OCI-LY1 (cell line): ENCODE measurements at regions not wholly inside any gene's neighbourhood (a gene's known extent, or its start where the extent isn't known, plus 50 kb on each side); places are given as distances from the start of the nearest gene placed in this dataset.

ENCODE experiments used
- H2AFZ ChIP-seq: fragments of 200-600 bp; sonication (generic), shearing (Covaris generic); 2 replicates; pipeline ENCODE4 v1.6.0; 2014; ENCODE audit warnings: antibody characterized with exemption, mild to moderate bottlenecking, low read length
- H3F3A ChIP-seq: fragments of 200-600 bp; sonication (generic), shearing (Covaris generic); 2 replicates; pipeline ENCODE4 v1.6.0; 2014; ENCODE audit warnings: mild to moderate bottlenecking, antibody characterized with exemption, low read length, moderate library complexity; ENCODE audit not compliant: insufficient read depth
- H3K27ac ChIP-seq: fragments of 200-600 bp; sonication (generic); 2 replicates; pipeline ENCODE4 v1.5.1; 2014; ENCODE audit warnings: low read length, mixed run types, mild to moderate bottlenecking, low read depth; ENCODE audit not compliant: poor library complexity, severe bottlenecking
- H3K27me3 ChIP-seq: fragments of 200-600 bp; sonication (generic); 2 replicates; pipeline ENCODE4 v1.6.0; 2014; ENCODE audit warnings: antibody characterized with exemption, mild to moderate bottlenecking, low read length, moderate library complexity; ENCODE audit not compliant: insufficient read depth
- H3K36me3 ChIP-seq: fragments of 200-600 bp; sonication (generic); 2 replicates; pipeline ENCODE4 v1.6.1; 2014; ENCODE audit warnings: mild to moderate bottlenecking, antibody characterized with exemption, low read length, moderate library complexity, mixed read lengths; ENCODE audit not compliant: insufficient read depth
- H3K4me1 ChIP-seq: fragments of 200-600 bp; sonication (generic); 2 replicates; pipeline ENCODE4 v1.5.1; 2014; ENCODE audit warnings: mild to moderate bottlenecking, low read length, moderate library complexity; ENCODE audit not compliant: insufficient read depth, severe bottlenecking
- H3K4me2 ChIP-seq: fragments of 200-600 bp; sonication (generic), shearing (Covaris generic); 2 replicates; pipeline ENCODE4 v1.6.1; 2014; ENCODE audit warnings: low read length
- H3K4me3 ChIP-seq: fragments of 200-600 bp; sonication (generic); 2 replicates; pipeline ENCODE4 v1.5.1; 2014; ENCODE audit warnings: low read length, low read depth, mild to moderate bottlenecking, mixed read lengths; ENCODE audit not compliant: poor library complexity, severe bottlenecking
- H3K79me2 ChIP-seq: fragments of 200-600 bp; shearing (Covaris generic); 2 replicates; pipeline ENCODE4 v1.6.1; 2016; ENCODE audit warnings: mixed run types, low read length, mixed read lengths; ENCODE audit not compliant: insufficient read depth
- H3K9ac ChIP-seq: fragments of 200-600 bp; sonication (generic), shearing (Covaris generic); 2 replicates; pipeline ENCODE4 v1.6.1; 2014; ENCODE audit warnings: mild to moderate bottlenecking, low read length, mixed read lengths
- H3K9me2 ChIP-seq: fragments of 200-600 bp; sonication (generic), shearing (Covaris generic); 2 replicates; pipeline ENCODE4 v1.6.1; 2014; ENCODE audit warnings: low read depth, mild to moderate bottlenecking, low read length, mixed read lengths
- H3K9me3 ChIP-seq: fragments of 200-600 bp; shearing (Covaris generic); 2 replicates; pipeline ENCODE4 v1.6.1; 2014; ENCODE audit warnings: low read length, mixed read lengths
- H4K20me1 ChIP-seq: fragments of 200-600 bp; sonication (generic), shearing (Covaris generic); 2 replicates; pipeline ENCODE4 v1.6.0; 2016; ENCODE audit warnings: mild to moderate bottlenecking, low read length; ENCODE audit not compliant: insufficient read depth
- EZH2 ChIP-seq: fragments of 200-600 bp; sonication (generic), shearing (Covaris generic); IDR thresholded peaks from 2 replicates; pipeline ENCODE4 v1.8.0; 2017; ENCODE audit warnings: borderline replicate concordance, mixed run types, mild to moderate bottlenecking, antibody characterized with exemption, low read length, moderate library complexity, mixed read lengths
- TF ChIP-seq, protein P1 (sequence below): fragments of 200-600 bp; sonication (generic), shearing (Covaris generic); IDR thresholded peaks from 2 replicates; pipeline ENCODE4 v1.5.1; 2017; ENCODE audit warnings: mild to moderate bottlenecking, antibody characterized with exemption, low read length, moderate library complexity, mixed read lengths

DNA sequence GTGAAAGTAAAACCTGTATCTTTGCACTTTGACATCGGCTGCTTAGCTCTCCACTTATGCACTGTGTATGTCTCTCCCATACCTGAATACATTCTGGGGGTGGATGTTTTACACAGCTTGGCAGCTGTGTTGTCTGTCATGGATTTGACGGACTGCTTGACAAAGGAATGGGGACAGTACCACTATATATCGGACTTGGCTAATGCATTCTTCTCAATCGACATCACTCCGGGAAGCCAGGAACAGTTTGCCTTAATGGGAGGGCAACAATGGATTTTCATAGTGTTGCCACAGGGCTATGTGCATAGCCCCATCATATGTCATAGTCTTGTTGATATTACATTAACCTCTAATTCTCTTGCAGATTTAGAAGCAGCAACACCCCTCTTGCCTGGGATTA lies 1008.3 kb downstream of the DNAH5 start:
- Histone ChIP-seq H3K9ac (no peak overlapping the region), H3K27ac (no peak overlapping the region), H3K9me2 (no peaks in the 10 kb centered on the region), H3K27me3 (no peaks in the 10 kb centered on the region), H3K79me2 (no peaks in the 10 kb centered on the region), H4K20me1 (no peaks in the 10 kb centered on the region), H3K9me3 (no peaks in the 10 kb centered on the region), H3F3A (no peaks in the 10 kb centered on the region), H2AFZ (no peak overlapping the region), H3K4me1 (no peaks in the 10 kb centered on the region), H3K36me3 (no peaks in the 10 kb centered on the region), H3K4me3 (no peak overlapping the region), H3K4me2 (no peak overlapping the region)
- TF ChIP-seq, protein P1, sequence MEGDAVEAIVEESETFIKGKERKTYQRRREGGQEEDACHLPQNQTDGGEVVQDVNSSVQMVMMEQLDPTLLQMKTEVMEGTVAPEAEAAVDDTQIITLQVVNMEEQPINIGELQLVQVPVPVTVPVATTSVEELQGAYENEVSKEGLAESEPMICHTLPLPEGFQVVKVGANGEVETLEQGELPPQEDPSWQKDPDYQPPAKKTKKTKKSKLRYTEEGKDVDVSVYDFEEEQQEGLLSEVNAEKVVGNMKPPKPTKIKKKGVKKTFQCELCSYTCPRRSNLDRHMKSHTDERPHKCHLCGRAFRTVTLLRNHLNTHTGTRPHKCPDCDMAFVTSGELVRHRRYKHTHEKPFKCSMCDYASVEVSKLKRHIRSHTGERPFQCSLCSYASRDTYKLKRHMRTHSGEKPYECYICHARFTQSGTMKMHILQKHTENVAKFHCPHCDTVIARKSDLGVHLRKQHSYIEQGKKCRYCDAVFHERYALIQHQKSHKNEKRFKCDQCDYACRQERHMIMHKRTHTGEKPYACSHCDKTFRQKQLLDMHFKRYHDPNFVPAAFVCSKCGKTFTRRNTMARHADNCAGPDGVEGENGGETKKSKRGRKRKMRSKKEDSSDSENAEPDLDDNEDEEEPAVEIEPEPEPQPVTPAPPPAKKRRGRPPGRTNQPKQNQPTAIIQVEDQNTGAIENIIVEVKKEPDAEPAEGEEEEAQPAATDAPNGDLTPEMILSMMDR = no peak

DNA sequence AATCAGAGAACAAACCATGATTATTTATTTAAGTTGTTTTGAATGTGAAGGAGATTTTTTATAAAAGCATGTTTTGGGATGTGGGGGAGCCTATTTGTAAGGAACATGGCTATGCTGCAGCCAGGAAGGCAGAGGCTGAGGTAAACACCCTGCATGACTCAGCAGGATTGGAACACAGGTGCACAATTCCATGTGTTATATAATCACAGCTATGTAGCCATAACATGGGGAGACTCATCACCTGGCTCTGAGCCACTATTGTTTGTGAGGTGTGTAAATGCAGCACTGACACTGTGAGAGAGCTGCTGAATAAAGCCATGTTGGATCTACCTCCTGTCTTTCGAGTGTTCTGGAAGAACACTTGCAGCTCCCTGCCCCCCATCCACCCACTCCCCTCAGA lies 1009.8 kb downstream of the DNAH5 start:
- TF ChIP-seq, protein P1 = no peak
- no peak for TF ChIP-seq EZH2
- Histone ChIP-seq H3K27me3 (no peaks in the 10 kb centered on the region), H3K9me3 (no peaks in the 10 kb centered on the region), H3K27ac (no peak overlapping the region), H3K4me2 (no peak overlapping the region), H3K79me2 (no peaks in the 10 kb centered on the region), H3F3A (no peaks in the 10 kb centered on the region), H2AFZ (no peak overlapping the region), H3K9me2 (no peaks in the 10 kb centered on the region), H3K4me3 (no peak overlapping the region), H3K36me3 (no peaks in the 10 kb centered on the region), H3K4me1 (no peaks in the 10 kb centered on the region), H3K9ac (no peak overlapping the region), H4K20me1 (no peaks in the 10 kb centered on the region)

- TF ChIP-seq EZH2 = no peak
- TF ChIP-seq, protein P1 = no peak
- Histone ChIP-seq H3K79me2 (no peaks in the 10 kb centered on the region), H3K9me3 (no peaks in the 10 kb centered on the region), H3K4me3 (no peak overlapping the region), H3K36me3 (no peaks in the 10 kb centered on the region), H3K4me2 (no peak overlapping the region), H3K9me2 (no peaks in the 10 kb centered on the region), H3F3A (no peaks in the 10 kb centered on the region), H3K4me1 (no peaks in the 10 kb centered on the region), H3K27me3 (no peaks in the 10 kb centered on the region), H3K9ac (no peak overlapping the region), H3K27ac (no peak overlapping the region), H4K20me1 (no peaks in the 10 kb centered on the region), H2AFZ (no peak overlapping the region)
Observed at GRCh38 chr5:12920527-12920926, 1016.3 kb upstream of the CTNND2 start.
